HG02623 (cell line): ENCODE measurements at regions not wholly inside any gene's neighbourhood (a gene's known extent, or its start where the extent isn't known, plus 50 kb on each side); places are given as distances from the start of the nearest gene placed in this dataset.
A peak's percentile ranks its signal among the peaks of the same experiment; 100 is the strongest.
"Not testable (repeated sequence)": the region's sequence is repeated elsewhere in the genome, so short reads cannot be mapped to it uniquely, and the experiment has no call there.

ENCODE experiments used
- ATAC-seq: cut with Tn5 transposase; IDR thresholded peaks from one replicate; pipeline ENCODE4 v1.9.1; 2021; ENCODE audit warnings: moderate library complexity; ENCODE audit not compliant: unreplicated experiment

DNA sequence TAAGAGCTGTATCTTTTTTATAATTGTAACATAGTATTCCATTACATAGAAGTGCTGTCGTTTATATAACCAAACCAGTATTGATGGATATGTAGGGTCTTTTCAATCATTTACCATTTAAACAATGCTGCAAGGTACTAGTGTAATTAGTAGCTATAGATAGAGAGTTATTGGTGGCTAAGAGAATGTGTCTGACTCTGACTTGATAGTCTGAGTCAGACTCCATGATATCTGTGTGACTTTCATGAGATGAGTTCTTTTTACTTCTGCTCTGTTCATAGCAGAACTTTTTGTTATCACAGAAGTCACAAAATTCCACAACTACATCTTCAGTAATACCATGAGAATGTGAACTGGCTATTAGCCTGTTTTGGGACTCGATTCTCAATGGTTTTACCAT, 150.6 kb downstream of the FHIP1A start:
- ATAC-seq: no peak

DNA sequence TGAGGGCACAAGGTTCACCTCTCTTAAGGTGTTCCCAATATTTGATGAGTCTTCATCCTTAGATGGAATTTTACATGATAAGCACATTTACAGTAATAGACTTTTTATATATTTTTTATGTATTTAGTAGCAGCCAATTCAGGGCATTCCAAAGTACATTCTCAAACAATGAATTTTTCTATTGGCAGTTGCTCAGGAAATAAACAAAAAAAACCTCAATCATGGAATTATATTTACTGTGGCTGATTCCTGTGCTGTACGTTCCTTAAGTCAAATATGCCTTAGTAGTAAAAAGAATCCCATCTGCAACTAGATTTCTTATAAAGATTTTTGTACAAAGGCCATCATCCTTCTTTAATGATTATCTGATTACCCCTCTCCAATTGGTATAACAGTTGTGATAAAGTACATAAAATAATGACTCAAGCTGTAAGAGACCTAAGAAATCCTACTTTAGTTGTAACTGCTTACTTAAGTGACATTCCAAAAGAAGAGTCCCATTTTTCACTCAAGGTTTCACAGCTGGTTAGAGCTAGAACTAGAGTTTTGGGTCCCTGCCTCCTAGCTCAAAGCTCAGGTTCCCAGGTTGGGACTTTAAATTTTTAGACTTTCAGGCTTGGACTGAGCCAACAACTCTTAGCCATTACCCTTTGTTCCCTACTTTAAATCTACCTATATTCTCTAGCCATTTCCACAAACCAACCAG, 152.7 kb downstream of the FHIP1A start:
- no peak for ATAC-seq

DNA sequence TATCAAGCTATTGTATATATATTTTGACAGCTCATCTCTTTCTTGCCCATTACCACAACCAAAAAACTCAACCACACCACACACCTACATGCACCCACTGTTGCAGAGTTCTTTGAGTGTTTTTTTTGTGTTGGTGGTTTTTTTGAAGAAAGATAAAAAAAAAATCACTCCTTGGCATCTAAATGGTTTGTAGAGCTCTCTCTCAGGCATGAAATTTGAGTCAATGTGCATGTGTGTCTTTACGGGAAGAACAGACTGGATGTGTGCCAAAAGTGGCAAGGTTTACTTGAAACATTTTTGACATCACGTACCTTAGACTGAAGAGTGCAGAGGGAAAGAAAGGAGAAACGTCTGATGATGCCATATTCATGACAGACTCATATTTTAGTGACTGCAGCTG, 154.2 kb downstream of the FHIP1A start:
- ATAC-seq: no peak

DNA sequence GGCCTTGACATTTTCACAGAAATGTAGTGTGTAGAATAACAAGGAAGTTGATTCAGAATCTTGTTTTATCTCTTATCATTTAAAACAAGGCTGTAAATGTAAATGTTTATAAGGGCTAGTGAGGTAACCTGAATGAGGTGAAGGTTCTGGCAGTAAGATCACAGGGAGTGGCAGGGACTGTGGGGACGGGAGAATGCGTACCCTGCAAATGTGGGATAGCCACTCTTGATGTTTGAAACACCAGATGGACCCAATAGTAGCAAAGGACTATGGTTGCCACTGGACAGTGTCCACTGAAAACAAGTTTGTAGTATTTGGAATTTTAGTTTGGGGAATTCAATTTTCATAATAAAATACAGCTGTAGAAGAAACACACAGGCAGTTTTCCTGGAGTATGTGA, 155.3 kb downstream of the FHIP1A start:
- no peak for ATAC-seq

DNA sequence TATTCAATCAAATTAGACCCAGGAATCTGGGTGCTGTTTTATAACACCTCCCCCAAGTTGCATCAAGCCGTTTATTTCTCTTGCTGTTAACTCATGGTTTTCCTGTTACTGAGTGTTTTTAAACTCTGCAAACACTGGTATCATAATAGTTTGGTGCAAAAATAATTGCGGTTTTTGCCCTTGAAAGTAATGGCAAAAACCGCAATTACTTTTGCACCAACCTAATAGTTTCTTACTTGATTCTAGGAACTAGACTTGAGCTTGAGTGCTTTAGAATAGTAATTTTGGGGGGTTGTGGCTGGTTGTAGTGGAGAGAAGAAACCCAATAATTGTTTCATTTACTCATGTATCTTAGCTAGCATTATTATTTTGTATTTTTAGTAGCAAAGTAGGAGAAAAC, 156.6 kb downstream of the FHIP1A start:
- no peak for ATAC-seq

DNA sequence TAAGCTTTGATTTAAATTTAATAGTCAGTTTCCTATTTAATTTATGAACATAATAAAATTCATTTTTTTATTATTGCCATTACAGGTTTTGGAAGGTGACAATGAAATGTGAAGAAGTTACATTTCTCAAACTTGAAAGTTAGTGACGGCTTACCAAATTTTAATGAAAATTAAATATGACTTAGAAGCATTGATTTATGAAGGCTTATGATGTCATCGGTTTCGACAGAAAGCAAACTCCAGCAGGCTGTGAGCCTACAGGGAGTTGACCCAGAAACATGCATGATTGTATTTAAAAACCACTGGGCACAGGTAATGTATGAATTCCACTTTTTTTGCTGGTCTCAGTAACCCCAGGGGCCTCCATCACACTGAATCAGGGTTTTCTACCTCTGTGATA, 157.1 kb downstream of the FHIP1A start:
- ATAC-seq: no peak

DNA sequence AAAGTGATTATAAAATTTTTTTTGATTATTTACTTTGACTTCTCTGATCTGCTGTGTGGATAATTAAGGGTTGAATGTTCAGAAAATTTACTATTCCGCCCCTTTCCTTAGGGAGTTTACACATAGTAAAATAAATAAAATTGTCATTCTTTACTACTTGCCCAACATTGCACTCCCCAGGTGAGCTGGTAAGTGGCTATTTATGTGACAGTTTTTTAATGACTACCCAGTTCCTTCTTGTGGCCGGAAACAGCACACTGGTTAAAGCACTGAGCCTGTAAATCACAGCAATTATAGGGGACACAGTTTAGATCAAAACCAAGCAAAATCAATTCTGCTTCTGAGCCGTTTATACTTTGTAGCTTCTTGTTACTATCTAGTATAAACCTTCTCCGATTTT, 158.1 kb downstream of the FHIP1A start:
- ATAC-seq: peak; percentile 86

DNA sequence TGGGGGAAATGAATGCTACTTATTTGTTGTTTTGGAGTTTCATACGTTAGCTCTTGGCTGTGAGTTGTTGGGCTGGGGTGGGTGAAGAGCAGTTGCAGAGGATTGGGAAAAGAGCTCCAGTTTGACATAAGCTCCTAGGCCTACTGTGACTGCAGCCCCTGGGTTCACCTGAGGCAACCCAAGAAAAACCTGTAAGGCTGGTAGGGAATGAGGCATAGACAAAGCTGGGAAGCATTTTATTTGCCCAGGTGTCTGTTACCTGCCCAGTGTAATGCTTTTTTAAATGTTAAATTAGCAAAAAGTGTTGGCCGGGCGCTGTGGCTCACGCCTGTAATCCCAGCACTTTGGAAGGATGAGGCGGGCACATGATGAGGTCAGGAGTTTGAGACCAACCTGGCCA, 160.0 kb downstream of the FHIP1A start:
- no peak for ATAC-seq

DNA sequence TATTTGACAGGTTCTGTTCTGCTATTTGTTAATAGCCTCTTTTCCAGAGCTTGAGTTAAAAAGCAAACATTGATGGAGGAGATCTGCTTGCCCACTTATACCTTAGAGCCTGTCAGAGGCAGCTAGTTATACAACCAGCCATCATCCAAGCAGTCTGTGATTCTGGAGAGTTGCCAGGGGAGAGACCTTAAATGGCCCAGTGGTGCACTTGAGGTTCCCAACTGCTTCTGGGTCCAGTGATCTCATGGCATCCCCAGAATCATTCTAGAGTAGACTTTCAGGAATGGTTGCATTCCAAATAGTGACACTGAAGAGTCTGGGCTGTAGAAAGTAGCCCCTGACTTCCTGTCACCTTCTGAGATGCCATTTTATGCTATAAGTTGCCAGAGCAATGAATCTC, 160.7 kb downstream of the FHIP1A start:
- ATAC-seq: no peak

DNA sequence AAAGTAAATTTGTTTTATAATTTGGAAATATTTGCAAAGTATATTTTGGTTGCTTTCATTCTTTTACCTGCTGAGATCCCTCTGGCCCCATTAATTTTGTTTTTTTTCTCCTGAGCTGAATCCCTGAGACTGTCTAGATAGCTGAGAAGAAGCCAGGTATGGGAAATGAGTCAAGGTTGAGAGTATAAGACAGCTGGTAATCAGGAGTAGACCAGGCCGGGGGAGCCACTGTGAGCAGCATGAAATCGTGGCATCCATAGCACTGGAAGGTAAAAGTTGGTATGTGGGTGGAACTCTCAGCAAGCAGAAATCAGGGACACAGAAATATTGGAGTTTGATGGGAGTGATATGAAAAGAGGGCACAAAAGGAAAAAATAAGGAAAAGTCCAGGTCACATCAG, 164.5 kb downstream of the FHIP1A start:
- ATAC-seq: no peak

DNA sequence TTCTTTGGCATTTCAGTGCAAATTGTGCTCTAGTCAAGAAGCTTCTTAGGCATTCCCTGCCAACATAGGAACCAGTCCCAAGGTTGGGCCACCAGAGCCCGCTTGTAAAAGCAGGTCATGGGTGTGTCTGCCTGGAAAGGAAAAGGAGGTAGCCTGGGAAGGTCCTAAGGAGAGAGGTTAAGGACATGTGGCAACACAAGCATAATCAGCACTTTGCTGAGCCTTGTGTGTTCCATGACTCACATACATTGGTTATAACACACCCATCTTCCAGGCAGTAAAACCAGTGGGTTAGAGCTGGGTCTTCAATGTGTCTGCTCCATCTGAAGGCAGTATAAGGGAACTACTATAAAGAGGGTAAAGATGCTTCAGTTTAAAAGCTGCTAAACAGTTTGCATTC, 165.0 kb downstream of the FHIP1A start:
- ATAC-seq: no peak

DNA sequence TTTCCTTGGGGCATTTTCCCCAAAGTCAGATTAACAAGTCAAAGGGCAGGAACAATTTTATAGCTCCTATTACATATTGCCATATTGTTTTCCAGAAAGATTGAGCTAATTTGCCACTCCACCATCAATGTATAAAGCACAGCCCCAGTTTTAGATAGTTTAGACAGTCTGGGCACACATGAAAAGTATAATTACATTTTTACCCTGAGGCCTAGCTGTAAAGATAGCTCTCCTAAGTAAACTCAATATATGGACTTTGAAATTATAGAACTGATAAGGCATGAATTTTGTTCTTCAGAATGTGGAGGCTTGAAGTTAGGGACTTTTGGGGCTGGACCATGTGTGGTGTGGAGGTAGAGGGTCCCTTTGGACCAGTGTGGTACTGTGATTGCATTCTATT, 166.0 kb downstream of the FHIP1A start:
- ATAC-seq: no peak

DNA sequence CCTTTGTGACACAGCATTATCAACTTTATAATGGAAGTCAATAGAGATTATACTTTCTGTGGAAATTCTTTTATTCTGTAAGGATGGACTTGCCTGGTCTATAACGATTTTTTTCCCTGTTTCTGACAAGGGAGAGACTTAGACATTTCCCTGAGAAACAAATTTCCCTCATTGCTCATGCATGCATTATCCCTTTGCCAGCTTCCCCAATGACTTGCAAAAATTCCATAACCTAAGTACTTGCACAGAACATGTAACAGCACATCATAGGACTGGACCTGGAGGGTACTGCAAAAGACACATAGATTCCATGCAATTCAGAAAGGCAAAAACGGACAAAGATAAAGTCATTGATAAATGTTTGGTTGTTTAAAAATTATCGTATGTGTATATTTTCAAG, 166.7 kb downstream of the FHIP1A start:
- no peak for ATAC-seq

DNA sequence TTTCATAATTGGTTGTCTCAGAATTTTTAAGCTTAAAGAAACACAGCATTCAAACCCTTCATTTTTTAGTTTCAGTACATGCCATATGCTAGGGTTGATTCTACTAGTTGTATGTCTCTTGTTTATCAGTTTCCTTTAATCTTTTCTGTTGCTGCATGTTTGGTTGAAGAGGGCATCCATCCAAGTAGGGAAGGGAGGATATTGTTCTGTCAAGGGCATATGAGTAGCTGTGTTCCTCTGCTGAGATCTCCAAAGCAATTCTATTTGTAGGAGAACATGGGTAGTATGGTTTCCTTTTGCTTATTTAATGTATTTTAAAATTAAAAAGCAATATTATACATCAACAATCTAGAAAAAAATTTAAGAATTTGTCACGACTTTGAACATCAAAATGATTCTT, 167.7 kb downstream of the FHIP1A start:
- no peak for ATAC-seq

DNA sequence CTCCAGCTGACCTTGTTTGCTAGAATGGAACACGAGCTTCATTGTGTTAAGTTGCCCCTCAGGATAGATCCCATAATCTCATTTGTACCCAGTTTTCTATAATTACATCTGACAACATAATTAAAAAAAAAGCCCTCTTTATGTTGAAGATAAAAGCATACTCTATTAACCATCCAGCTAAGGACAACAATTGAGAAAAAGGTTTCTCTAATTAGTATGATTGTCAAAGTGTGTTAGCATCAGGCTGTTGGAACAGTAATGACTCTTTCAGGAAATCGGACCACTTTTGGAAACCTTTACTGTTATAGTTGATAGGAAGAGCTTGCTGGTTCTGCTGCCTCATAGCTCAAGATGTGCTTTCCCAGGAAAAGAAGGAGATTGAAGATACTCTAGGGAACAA, 172.6 kb downstream of the FHIP1A start:
- no peak for ATAC-seq

DNA sequence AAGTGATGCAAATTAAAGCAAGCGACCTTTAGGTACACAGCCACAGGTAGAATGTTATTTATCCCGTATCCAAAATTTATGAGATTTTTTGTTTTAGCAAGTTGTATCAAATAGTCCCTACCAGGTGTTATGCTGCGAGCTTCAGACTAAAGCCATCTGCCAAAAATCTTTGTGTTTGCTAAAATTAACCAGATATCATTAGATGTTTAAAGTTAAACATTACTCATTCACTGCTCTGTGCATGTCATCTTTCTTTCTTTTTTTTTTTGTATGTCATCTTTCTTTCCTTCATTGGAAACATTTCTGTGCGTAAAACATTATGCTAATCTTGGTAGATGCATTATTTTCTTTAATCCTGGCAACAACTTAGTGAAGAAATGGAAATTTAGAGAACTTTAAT, 173.1 kb downstream of the FHIP1A start:
- ATAC-seq: no peak

DNA sequence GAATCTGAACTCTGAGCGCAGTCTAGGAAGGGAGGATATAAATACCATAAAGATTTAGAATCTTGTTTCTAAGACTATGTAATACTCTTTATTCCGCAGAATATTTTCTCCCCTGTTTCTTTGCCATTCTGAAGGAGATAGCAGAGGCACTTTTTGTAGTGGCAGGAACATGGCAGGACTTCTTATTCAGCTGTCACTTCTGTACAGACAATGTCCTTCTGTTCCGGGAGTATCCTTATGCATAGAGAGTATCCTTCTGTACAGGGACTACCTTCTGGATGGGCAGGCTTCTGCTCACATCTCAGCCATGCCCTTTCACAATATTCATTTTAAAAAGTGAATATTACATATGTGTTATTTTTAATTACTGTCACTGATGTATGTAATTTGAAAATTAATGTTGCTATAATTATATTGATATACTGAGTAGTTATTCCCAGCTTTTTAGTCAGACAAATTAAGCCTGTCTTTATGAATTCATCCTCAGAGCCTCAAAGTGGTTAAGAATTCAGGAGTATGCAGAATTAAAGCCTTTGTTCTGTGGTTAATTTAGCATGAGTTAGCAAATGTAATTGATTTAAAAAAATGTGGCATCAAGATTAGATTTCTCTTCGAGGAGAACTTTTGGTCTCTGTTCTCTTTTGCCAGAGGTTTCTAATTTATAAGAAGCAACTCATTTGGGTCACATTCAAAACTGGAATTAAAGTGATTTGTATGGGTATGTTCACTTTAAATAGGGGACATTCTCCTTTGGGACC, 174.4 kb downstream of the FHIP1A start:
- no peak for ATAC-seq

DNA sequence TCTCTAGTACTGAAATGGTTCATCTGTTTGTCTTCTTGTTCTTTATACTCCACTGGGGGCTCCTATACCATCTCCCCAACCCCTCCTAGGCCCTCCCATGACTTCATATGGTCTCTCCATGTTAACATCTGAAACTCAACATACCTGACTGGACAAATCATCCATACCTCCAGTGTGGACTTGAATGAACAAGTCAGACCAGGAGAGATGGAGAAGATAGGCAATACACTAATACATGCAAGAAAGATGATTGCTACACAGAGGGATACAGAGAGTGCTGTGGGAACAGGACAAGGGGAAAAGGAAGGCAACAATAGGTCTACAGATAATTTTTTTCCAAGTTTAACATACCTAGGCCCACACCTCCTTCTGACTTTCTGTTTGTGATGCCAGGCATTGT, 175.1 kb downstream of the FHIP1A start:
- no peak for ATAC-seq

DNA sequence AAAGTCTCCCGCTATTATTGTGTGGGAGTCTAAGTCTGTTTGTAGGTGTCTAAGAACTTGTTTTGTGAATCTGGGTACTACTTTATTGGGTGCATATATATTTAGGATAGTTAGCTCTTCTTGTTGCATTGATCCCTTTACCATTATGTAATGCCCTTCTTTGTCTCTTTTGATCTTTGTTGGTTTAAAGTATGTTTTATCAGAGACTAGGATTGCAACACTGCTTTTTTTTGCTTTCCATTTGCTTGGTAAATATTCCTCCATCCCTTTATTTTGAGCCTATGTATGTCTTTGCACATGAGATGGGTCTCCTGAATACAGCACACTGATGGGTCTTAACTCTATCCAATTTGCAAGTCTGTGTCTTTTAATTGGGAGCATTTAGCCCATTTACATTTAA, 165.2 kb downstream of the GATB start:
- ATAC-seq: not testable (repeated sequence)

DNA sequence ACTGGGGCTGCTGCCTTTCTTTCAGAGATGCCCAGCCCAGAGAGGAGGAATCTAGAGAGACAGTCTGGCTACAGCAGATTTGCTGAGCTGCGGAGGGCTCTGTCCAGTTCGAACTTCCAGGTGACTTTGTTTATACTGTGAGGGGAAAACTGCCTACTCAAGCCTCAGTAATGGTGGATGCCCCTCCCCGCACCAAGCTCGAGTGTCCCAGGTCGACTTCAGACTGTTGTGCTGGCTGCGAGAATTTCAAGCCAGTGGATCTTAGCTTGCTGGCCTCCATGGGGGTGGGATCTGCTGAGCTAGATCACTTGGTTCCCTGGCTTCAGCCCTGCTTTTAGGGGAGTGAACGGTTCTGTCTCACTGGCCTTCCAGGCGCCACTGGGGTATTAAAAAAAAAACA, 163.1 kb downstream of the GATB start:
- ATAC-seq: not testable (repeated sequence)

DNA sequence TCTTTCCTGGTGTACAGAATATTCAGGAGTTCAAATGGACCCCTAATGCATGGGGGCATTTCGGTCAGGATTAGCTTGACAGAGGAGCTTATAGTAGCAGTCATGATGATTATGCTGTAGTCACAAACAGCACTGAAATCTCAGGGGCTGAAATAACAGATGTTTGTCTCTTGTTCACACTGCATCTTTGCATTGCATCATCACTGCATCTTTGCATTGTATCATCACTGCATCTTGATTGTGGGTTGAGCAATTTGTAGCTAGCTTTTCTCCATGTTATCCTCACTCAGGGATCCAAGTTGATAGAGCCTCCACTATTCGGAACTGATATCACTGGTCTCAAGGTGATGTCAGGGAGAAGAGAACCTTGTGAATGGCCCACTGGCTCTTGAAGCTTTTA, 160.9 kb downstream of the GATB start:
- ATAC-seq: no peak

DNA sequence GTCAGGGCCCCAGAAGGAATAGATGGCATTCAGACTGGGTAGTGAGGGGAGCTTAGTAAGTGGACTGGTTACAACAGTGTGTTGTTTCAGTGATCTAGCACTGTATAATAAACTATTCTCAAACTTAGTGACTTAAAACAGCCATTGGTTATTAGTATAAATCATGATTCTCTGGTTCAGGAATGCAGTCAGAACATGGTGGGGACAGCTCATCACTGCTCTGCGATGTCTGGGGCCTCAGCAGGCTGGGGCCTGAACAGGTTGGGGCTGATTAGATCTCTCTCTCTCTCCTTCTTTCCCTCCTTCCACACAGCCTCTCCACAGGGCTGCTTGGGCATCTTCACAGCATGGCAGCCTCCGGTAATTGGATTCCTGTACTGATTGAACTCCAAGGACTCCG, 160.4 kb downstream of the GATB start:
- no peak for ATAC-seq

DNA sequence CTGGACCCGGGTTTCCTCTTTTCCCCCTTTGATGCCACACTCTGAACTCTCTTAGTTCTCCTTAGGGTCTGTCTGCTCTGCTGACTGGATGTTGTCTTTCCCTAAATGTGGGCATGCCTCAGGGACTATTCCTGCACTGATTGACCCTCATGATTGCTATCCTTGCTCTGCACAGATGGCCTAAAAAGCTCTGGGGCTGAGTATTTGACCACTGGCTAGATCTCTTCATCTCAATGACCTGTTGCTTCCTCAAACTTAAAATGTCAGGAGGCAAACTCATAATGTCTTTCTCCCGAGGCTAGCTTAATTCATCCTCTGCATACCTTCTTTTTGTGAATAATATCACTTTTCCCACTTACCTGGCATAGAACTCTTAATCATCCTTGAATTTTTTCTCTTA, 157.4 kb downstream of the GATB start:
- no peak for ATAC-seq
